Forelimb muscle (tissue), 1 donor: ENCODE measurements at regions not wholly inside any gene's neighbourhood (a gene's known extent, or its start where the extent isn't known, plus 50 kb on each side); places are given as distances from the start of the nearest gene placed in this dataset.

Source experiments
- DNase-seq: peaks from one replicate; pipeline ENCODE4 v3.0.0-alpha.2; 2013; ENCODE audit warnings: low read depth

DNA sequence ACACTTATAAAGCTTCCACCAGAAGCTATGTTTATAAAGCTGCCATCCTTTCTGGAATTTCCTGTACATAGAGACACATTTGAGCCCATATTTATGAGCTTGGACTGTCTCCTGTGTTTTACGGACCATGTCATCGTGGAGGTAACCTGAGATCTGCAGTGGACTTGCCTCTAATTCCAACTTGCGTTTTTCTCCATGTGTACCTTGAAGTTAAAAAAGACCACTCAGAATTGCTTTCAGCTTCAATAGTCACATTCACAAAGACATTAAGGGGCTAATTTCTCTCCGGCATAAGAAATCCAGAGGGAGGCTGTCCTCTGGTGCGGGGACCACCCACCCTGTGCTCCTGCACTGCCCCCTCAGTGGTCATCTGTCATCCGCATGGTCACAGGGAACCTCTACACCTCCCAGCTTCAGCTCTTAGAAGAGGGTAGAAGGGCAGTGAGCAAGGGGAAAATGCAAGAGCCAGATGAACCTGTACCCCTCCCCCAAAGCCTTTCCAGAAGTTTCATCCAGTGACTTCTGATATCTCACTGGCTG lies 521.4 kb upstream of the CAMK1G start:
- no peak for DNase-seq

DNA sequence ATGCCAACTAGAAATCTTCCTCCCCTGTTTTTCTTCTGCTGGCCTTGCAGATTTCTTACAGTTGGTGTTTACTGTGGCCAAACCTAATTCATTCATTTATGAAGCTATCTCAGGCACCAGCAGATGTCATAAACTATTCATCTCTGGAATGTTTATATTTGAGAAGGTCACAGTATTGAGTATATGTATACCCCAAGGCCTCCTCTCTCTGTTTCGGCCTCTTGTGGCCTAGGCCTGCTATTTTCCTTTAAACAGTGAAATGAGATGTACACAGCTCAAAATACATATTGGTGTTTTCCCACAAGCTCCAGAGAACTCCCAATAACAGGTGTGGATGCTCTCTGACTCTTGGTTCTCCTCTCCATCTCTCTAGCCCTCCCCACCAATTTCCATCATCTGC lies 520.7 kb upstream of the CAMK1G start:
- no peak for DNase-seq

DNA sequence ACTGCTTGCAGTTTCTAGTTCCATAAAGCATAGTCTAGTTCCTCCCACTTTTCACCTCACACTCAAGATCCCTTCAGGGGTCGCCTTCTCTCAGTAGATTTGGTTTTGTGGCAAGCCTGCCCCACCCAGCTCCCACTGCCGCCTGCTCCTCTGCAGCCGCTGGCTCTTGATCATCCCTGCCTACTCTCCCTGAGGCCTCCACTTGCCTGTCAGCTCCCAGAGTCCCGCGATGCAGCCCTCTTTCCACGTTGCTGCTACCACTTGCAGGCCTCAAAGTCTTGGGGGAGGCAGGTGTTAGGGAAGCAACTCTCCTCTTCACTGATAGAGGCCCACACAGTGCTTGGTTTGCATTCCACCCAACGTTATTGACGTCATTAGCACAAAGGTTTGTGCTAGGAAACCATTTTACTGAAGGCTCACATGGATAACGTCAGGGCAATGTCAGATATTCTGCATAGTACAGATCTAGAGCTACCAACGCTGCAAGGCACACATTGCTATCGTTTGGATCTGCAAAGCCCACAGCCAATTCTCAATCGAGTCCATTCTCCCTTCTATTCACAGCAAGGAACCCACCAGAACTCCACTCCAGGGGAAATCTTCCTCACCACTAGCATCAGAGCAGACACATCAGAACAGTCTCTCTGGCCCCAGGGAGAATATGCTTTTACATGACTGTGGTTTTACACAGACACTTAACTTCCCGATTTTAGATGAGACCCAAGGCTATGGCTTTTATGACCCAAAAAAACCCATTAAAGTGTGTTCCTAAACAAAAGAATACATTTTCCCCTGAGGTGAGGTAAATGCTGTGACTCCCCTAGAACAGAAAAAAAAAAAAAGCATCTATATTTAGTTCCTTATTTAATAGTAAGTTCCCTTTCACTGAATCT lies 519.5 kb upstream of the CAMK1G start:
- no peak for DNase-seq

DNA sequence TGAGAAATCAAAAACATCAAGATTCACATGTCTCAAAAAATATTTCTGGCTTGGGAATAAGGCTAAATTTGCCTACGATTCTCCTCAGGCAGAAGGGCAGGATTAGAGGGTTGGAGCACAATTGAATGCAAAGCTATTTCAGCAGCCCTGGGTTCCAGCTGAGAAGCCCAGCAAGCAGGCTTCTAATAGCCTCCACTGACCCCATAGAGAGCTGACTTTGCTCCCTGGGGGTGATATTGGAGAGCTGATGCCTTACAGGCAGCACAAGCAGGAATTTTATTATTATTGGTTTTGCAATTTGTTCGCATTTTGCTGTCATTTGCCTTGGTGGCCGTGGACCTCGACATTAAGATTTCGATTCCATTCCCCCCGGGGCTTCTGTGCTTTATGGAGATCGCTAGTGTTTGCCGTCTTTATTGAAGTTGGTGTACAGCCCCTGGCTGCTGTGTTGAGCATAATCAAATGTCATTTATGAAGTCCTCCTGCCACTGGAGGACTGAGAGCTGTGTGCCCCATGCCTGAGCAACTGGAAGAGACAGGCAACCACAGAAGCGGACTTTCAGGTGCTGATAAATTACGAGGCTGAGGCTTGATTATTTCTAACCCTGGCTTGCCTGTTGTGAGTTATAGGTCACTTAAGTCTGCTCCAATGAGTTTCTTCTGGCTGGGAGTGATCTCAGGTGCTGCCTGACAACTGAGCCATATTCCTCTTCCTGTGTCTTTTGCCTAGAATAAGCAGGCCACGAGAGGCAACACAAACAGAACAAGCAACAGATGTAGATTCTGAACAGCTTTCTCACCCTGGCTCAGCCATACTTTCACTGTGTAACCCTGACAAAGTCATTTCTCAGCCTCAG lies 518.4 kb upstream of the CAMK1G start:
- no peak for DNase-seq

DNA sequence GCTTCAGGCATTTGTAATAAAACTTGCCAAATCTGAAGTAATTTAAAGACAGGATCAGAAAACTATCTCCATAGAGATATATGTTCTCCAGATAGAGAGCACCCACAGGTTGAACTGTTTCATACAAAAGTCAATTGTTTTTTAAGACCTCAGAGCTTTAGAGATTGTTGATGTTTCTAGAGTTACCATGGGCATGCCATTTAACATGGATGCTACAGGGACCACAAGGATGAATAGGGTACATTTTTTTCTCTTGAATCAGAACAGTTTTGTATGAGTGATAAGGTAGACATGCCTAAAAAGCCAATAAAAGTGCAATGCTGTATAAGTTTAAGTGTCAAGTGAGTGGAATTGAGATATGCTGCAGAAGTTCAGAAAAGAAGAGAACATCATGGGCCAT lies 511.0 kb upstream of the CAMK1G start:
- DNase-seq = no peak

DNA sequence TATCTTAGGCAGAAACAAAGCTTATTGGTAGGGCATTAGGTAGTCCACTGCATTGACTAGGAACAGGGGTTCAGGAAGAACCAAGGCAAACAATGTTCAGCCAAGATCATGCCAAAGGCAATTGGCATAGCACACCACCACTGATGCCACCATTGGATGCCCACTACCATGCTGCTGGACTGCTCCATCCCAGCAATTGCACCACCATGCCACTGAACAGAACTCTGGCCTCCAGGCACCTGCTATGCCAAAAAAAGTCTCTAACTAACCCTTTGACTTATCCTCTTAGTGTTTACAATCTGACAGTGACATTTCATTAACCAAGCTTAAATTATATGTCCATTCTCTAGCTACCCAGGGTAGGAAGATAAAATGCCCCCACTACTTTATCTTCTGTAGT lies 509.6 kb upstream of the CAMK1G start:
- no peak for DNase-seq

DNA sequence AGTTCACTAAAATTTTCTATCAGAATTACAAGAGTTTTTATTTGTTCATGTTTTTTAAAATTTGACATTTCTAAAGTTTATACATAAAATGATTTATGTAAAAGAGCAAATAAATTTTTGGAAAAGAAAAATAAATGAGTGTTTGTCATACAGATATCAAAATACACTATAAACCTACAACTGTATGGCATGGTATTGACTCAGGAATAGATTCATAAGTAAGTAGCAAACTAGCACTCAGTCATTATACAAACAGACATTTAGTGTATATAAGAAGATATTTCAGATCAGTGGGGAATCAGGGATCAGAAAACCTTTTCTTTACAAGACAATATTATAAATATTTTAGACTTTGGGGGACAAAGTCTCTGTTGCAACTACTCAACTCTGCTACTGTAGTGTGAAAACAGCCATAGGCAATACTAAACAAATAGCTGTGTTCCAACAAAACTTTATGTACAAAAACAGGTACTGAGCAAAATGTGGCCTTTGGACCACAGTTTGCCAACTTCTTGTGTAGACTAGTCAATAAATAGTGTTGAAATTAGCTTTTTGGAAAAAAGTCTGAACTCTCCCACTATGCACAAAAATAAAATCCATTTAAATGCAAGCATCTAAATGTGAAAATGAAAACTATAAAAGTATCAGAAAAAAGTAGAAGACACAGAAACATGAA lies 508.8 kb upstream of the CAMK1G start:
- DNase-seq = no peak

DNA sequence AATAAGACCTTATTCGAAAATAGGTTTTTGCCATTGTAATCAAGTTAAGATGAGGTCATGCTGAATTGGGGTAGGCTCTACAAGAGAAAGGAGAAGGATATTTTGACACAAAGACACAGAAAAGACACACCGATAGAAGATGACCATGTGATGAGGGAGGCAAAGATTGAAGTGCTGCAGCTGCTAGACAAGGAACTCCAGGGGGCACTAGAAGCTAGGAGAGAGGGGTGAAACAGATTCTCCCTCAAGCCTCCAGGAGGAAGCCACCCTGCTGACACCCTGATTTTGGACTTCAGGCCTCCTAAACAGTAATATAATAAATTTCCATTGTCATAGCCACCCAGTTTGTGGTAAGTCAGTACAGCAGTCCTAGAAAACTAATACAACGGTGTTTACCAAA lies 506.8 kb upstream of the CAMK1G start:
- no peak for DNase-seq

DNA sequence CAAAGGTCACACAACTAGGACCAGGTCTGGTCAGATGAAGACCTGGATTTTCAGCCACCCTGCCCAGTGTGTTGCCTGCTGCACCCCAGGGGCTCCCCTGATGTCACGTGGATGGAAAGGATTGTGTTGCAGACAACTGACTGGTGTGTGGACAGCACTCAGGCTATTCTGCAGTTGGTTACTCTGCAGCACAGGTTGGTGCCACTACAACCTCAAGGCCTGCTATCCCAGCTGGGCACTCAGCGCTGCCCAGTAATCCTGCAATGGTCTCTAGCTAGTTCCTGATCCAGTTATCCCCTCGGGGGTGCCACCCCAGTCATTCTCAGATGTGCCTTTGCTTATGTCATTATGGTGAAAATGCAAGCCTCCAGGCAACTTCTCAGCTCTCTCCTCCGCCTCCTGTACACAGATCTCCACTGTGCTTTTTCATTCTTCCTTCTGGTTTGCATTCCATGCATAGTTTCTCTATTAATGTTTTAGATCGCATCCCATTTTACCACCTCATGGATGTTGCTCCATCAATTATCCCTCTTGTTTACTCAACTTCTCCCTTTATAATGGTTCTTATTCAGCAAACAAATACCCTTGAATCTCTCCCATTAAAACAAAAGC lies 503.2 kb upstream of the CAMK1G start:
- no peak for DNase-seq

DNA sequence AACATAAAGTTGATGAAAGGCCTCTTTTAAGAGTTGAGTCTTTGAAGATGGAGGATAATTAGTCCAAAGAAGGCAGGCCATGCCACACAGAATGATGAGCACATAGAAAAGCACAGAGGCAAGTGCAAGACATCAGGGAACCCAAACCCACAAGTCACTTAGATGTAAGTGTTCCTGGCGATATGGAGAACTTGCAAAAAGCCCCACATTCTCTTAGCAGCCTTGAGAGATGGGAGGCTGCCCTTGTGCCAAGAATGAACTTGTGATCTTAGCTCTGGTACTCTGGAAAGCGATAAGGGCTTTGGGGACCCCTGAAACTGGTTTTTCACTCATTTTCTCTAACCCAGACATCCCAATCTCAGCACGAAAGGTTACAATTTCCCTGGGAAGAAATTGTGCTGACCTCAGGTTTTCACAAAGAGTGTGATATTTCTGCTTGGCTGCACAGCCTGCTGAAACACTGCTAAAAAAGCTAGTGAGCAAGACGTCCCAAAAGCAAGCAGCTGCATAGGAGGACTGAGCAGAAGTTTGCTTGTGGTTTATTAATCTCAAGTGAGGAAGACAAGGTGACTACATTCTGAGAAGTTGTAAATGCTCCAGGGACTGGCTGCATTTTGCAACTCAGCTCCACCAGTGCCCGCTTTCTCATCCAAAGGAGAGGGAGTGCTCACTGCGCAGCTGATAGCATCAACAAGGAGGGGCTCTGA lies 496.9 kb upstream of the CAMK1G start:
- no peak for DNase-seq

DNA sequence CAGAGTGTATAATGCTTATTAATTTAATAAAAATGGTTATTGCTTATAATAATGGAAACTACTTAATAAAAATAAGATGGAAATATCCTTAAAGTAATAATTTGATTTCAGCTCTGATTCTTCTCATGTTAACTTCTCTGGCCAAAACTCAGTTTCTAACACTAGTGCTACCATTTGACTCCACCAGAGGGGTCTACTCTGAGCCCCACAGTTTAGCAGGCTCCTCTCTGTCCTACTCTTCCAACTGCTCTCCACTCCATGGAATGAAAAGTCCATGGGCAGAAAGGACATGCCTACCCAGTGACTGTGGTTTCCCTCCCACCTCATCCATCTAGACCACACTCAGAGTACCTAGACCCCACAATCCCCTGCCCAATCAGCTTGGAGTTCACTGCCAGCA lies 489.1 kb upstream of the CAMK1G start:
- DNase-seq = no peak

DNA sequence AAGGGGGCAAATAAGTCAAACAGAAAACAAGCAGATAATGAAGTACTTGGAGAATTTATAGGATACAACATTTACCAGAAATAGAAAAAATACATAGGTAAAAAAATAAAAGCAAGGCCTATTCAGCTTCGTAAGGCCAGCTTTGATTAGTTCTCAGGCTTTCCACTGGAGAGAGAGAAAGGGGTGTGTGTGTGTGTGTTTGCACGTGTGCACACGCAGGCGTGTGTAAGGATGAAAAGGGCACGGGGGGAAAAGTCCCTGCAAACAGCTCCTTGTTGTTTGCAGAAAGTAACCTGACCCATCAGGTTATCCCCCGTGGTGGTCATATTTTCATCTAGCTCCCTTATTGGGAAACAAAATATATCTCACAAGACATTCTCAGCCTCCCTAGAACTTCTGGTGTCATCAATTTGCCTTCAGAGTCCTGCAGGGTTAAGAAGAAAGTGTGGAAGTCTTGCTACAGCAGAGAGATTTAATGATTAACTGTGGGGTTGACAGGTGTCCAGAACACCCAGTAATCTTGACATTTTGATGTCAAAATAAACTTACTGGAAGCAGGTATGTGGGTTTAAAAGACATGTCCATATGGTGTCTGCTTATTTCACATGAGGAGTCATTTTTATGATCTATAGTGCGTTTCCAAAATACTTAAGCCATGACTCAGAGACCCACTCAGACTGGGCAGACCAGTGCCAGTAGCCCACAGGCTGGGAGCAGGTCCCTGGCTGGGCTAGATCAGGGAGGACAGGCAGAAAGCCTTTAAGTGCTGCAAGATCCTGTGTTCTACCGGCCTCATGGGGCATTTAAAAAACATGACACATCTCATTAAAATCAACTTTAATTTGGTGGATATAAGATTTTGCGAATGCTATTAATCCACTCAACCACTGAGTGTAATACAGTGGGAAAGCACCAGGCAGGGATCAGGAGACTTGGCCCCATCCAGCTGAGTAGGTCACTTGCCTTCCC lies 487.6 kb upstream of the CAMK1G start:
- no peak for DNase-seq

DNA sequence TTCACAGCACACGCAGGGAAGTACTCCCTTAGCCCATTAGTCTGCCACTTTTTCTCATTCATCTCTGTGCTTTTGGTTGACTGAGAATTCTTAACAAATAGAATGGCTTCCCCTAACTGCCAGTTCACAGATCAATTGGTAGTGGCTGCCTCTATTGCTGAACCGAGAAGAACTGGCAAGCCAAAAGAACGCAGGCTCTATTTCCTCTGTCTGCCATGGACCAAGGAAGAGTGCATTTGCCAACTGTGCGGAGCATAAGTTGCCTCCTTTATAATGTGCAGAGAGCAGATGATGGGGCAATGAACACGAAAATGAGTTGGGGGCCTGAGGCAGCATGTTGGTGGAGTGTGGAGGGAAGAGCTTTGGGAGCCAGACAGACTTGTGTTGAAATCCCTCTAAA lies 483.1 kb upstream of the CAMK1G start:
- no peak for DNase-seq

DNA sequence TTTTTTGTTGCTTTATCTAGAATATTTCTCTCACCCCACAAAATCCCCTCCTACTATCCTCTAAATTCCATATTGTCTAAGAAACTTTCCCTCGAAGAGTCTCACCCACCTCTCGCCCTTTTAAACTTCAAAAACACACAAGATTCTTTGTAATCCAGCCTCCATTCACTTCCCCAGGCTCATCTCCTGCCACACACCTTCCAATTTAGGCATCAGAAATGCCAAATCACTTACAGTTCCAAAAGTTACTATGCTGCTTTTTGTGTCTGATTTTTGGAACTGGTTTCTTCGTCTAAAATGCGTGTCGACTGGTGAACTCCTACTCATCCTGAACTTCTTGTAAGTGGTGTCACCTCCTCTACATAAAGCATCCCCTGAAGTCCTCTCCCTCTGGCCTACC lies 482.4 kb upstream of the CAMK1G start:
- no peak for DNase-seq

DNA sequence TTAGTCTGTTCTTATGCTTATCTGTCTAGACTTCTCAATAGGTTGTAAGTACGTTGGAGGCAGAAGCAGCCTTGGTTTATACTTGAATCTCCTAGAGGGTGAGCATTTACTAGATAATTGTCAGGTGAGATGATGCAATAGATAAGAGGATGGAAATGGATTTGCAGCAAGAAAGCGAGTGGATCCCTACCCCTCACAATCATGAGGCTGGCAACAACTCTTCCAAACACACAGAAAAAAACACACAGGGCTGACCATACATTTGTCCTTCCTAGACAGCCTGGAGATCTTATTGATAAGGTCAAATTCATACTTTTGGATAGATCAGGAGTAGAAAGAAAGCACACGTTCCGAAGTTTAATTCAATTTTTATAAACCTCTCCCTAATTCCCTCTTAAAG lies 481.4 kb upstream of the CAMK1G start:
- no peak for DNase-seq

DNA sequence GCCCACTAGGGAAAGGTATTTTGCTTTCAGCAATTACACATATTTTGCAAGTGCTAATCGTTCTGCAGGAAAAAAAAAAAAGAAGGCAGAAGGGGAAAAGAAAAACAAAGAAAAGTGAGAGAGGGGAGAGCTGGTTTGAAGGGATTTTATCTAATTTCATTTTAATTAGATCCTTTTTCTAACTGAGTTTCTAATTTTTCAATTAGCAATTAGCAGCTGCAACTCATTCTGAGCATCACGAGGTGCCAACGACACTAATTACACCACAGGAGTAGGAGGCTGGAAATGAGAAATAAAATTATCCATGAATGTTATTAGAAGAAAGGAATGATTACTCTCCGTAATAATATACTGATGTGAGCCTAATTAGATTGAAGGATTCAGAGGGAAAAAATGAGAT lies 481.0 kb upstream of the CAMK1G start:
- no peak for DNase-seq

DNA sequence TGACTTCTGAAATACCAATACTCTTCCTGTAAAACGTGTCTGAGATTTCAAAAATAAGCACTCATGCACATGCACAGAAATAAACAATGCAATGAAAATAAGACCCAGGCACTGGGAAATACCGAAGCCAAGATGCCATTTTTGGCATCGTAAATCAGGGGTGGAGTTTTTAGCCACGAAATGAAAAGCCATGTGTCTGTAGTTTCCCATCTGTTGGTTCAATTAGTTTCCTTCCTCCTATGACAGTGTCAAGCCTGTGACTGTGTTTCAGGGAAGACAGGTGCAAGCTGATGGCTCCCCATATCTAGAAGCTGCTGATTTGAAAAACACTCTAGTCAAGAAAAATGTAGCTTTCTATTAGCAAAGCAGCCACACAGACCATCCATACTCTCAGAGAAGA lies 480.4 kb upstream of the CAMK1G start:
- no peak for DNase-seq

DNA sequence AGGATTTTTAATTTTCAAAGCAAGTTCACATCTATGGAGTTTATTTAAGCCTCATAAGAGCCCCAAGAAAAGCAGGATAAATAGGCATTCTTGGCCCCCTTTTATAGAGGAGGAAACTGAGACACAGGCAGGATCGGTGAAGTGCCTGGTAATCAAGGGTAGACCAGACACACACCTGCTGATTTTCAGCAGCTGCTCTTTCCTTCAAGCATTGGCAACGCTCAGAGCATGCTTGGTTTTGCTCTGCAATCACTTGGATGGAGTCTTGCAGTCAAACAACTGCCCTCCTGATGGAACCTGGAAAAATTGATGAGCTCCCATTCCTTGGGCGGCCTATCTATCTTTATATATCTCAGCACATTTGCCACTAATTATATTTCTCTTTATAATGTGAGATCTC lies 478.9 kb upstream of the CAMK1G start:
- DNase-seq = no peak

DNA sequence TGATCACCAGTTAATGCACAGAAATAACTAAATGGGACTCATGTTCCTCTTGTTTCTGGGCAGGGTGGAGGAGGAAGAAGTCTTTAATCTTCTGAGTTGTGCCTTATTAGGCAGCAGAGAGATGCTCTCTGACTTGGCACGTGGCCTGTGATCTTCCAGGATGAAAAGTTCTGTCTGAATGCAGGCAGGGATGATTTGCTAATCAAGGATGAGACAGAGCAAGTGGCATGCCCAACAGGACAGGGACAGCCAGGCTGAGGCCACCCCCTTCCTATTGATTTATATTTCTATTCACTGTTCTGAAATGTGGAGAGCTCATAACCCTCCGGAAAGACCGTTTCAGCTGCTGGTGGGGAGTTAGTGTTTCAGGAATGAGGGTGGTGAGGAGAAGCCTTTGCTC lies 477.8 kb upstream of the CAMK1G start:
- no peak for DNase-seq

DNA sequence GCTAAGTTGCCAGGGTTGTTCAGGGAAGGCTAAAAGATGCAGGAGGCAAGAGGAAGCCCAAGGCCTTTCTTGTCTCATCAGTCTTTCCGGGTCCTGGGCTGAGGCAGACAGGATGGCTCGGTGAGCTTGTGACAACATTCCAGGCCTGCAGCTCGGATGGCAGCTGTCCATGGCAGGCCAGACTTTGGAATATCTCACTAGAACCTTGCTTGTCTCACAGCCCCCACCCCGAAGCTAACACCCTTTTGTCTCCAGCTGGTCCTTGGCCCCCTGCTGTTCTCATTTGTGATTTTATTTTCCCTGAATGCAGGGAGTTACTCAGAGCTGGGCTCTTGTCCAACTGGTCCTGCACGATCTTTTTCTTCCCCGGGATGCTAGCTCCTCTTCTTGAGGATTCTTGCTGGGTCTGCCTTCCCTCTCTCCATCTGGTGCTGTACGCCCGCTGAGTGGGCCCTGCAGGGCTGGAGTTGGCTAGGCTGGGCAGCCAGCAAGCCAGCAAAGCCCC lies 477.2 kb upstream of the CAMK1G start:
- no peak for DNase-seq
